Keratinocyte (primary cell): ENCODE measurements at regions not wholly inside any gene's neighbourhood (a gene's known extent, or its start where the extent isn't known, plus 50 kb on each side); places are given as distances from the start of the nearest gene placed in this dataset.

Experiments
- CTCF ChIP-seq, 3 experiments: IDR thresholded peaks in 1 of 3; conservative IDR thresholded peaks in 1 of 3; optimal IDR thresholded peaks in 1 of 3; 2 replicates in 2 of 3; 3 replicates in 1 of 3; pipeline versions ENCODE3 to v1.5.1; 2011; ENCODE audit warnings: low read length in 3 of 3, mild to moderate bottlenecking in 3 of 3, moderate library complexity in 2 of 3, control low read depth in 1 of 3, inconsistent platforms in 1 of 3; ENCODE audit not compliant: insufficient read depth in 2 of 3; ENCODE audit errors: extremely low read depth in 1 of 3
- EZH2 ChIP-seq: IDR thresholded peaks from one replicate; pipeline ENCODE4 v1.6.1; 2012; ENCODE audit warnings: inconsistent platforms, mild to moderate bottlenecking, low read length, moderate library complexity

GRCh38 chr15:92326236-92326635 is 67.4 kb upstream of the ST8SIA2 start:
- TF ChIP-seq CTCF (optimal IDR thresholded peaks at IDR 0.05 in 1 of 3, IDR thresholded peaks at IDR 0.05 in 1 of 3, conservative IDR thresholded peaks at IDR 0.05 in 1 of 3; ENCODE audit: extremely low read depth in 1 of 3, insufficient read depth in 2 of 3, low read length in 3 of 3) (no peak), EZH2 (no peak)
